Endothelial cell of umbilical vein (primary cell): ENCODE measurements at regions not wholly inside any gene's neighbourhood (a gene's known extent, or its start where the extent isn't known, plus 50 kb on each side); places are given as distances from the start of the nearest gene placed in this dataset.
"Not testable (repeated sequence)": the region's sequence is repeated elsewhere in the genome, so short reads cannot be mapped to it uniquely, and the experiment has no call there.

Experiments used
- POLR2A ChIP-seq: IDR thresholded peaks from 2 replicates; pipeline ENCODE4 v1.6.1; 2012; ENCODE audit warnings: low read depth, mild to moderate bottlenecking, control low read depth, low read length
- TF ChIP-seq, protein P1 (sequence below), 2 donors: IDR thresholded peaks; 1 replicate in 1 of 2; 2 replicates in 1 of 2; pipeline ENCODE4 v1.5.1; 2011; ENCODE audit warnings: low read length in 2 of 2, mild to moderate bottlenecking in 2 of 2, moderate library complexity in 2 of 2, control low read depth in 1 of 2, inconsistent platforms in 1 of 2, low read depth in 1 of 2; ENCODE audit not compliant: insufficient read depth in 1 of 2; ENCODE audit errors: extremely low read depth in 1 of 2

DNA sequence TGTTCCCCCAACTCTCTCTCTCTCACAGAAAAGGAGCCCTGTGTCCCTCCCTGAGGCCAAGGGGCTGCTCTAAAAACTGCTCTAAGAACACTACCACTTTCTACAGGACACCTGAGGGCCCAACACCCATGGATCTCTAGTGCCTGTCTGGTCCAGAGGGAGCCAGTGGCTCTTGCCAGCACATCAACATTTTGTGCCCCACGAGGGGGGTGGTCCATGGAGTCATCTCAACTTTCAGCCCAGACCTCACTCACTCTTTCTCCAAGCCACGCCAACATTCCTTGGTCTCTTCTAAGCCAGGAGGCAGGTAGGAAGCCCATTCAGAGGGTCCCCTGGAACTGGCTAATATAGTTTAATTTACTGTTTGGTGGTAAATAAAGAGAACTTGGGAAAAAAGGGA, 469.0 kb upstream of the ZNG1F start:
- TF ChIP-seq, protein P1, sequence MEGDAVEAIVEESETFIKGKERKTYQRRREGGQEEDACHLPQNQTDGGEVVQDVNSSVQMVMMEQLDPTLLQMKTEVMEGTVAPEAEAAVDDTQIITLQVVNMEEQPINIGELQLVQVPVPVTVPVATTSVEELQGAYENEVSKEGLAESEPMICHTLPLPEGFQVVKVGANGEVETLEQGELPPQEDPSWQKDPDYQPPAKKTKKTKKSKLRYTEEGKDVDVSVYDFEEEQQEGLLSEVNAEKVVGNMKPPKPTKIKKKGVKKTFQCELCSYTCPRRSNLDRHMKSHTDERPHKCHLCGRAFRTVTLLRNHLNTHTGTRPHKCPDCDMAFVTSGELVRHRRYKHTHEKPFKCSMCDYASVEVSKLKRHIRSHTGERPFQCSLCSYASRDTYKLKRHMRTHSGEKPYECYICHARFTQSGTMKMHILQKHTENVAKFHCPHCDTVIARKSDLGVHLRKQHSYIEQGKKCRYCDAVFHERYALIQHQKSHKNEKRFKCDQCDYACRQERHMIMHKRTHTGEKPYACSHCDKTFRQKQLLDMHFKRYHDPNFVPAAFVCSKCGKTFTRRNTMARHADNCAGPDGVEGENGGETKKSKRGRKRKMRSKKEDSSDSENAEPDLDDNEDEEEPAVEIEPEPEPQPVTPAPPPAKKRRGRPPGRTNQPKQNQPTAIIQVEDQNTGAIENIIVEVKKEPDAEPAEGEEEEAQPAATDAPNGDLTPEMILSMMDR (IDR thresholded peaks at IDR 0.05; ENCODE audit: extremely low read depth in 1 of 2, insufficient read depth in 1 of 2, low read depth in 1 of 2, low read length in 2 of 2): not testable (repeated sequence)
- not testable (repeated sequence) for TF ChIP-seq POLR2A
